ENCODE measurements at regions not wholly inside any gene's neighbourhood (a gene's known extent, or its start where the extent isn't known, plus 50 kb on each side); places are given as distances from the start of the nearest gene placed in this dataset.

DNA sequence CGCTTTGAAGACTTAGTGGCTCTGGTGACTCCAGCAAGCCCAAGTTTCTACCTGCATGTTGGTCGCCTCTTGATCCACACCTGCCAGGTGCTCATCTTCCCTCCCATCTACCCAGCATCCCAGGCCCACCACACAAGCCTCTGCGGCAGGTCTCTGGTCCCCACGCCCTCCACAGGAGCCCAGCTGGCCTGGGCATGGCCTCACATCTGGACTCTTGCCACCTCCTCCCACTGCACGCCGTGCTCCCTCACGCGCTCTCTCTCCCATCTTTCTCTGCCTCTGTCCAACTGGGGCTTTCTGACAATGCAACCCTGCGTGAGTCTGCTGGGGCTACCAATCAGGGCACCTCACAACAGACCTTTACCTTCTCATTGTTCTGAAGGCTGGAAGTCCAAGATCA is 50.2 kb upstream of the FGFR2 start:
- no peak overlapping the region for H3K27ac ChIP-seq (ENCODE audit: low read depth in 1 of 2, low read length in 1 of 2)
- H3K9ac ChIP-seq (ENCODE audit: insufficient read depth in 1 of 2, low read length in 2 of 2): no peak overlapping the region
- no peaks in the 10 kb centered on the region for H3K27me3 ChIP-seq (ENCODE audit: control insufficient read depth in 3 of 3, insufficient read depth in 3 of 3, low read length in 2 of 3)
- peaks cover 0 to 3% (median 0%) of the 10 kb centered on the region in 5 donors for H3K4me1 ChIP-seq (ENCODE audit: control insufficient read depth in 5 of 5, insufficient read depth in 5 of 5, low read length in 5 of 5)
- no peak for DNase-seq
- no peak overlapping the region for H3K4me3 ChIP-seq
- H3K9me3 ChIP-seq (ENCODE audit: control insufficient read depth in 4 of 4, insufficient read depth in 3 of 4, low read length in 3 of 4): no peaks in the 10 kb centered on the region
- no peak for ATAC-seq (ENCODE audit: insufficient read depth, low FRiP score)
- H3K36me3 ChIP-seq (ENCODE audit: control insufficient read depth in 4 of 4, insufficient read depth in 4 of 4, low read length in 4 of 4): no peaks in the 10 kb centered on the region
- 89 to 91% methylated on average over 9 of the region's 9 CpGs for WGBS, 2 donors
- TF ChIP-seq, protein P1, sequence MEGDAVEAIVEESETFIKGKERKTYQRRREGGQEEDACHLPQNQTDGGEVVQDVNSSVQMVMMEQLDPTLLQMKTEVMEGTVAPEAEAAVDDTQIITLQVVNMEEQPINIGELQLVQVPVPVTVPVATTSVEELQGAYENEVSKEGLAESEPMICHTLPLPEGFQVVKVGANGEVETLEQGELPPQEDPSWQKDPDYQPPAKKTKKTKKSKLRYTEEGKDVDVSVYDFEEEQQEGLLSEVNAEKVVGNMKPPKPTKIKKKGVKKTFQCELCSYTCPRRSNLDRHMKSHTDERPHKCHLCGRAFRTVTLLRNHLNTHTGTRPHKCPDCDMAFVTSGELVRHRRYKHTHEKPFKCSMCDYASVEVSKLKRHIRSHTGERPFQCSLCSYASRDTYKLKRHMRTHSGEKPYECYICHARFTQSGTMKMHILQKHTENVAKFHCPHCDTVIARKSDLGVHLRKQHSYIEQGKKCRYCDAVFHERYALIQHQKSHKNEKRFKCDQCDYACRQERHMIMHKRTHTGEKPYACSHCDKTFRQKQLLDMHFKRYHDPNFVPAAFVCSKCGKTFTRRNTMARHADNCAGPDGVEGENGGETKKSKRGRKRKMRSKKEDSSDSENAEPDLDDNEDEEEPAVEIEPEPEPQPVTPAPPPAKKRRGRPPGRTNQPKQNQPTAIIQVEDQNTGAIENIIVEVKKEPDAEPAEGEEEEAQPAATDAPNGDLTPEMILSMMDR (IDR thresholded peaks at IDR 0.05; ENCODE audit: control extremely low read depth, extremely low read depth): no peak

DNA sequence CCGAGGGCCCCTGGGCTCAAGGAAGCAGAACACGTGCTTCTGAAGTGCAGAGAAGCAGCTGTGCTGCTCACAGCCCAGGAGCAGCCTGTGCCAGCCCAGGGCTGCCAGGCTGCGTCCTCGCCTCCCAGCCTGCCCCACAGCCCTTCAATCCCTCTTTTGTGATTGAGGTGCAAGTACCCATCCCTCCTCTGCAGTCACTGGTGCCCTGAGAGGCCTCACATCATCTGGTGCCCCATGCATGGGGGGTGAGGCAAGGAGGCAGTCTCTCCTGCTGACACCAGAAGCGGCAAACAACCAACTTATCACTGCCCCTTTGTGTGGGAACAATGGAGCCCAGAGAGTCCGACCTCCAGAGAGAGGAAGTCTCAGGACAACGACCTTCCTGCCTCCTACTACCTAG is 49.8 kb upstream of the FGFR2 start:
- WGBS, 2 donors: 46 to 47% methylated on average over 7 of the region's 7 CpGs
- Histone ChIP-seq H3K9ac (ENCODE audit: insufficient read depth in 1 of 2, low read length in 2 of 2) (no peak overlapping the region), H3K9me3 (ENCODE audit: control insufficient read depth in 4 of 4, insufficient read depth in 3 of 4, low read length in 3 of 4) (no peaks in the 10 kb centered on the region), H3K4me1 (ENCODE audit: control insufficient read depth in 5 of 5, insufficient read depth in 5 of 5, low read length in 5 of 5) (peaks cover 0 to 3% (median 0%) of the 10 kb centered on the region in 5 donors), H3K36me3 (ENCODE audit: control insufficient read depth in 4 of 4, insufficient read depth in 4 of 4, low read length in 4 of 4) (no peaks in the 10 kb centered on the region), H3K4me3 (no peak overlapping the region), H3K27me3 (ENCODE audit: control insufficient read depth in 3 of 3, insufficient read depth in 3 of 3, low read length in 2 of 3) (no peaks in the 10 kb centered on the region), H3K27ac (ENCODE audit: low read depth in 1 of 2, low read length in 1 of 2) (no peak overlapping the region)
- no peak for ATAC-seq (ENCODE audit: insufficient read depth, low FRiP score)
- TF ChIP-seq, protein P1 (IDR thresholded peaks at IDR 0.05; ENCODE audit: control extremely low read depth, extremely low read depth): no peak
- no peak for DNase-seq
